ENCODE measurements at regions not wholly inside any gene's neighbourhood (a gene's known extent, or its start where the extent isn't known, plus 50 kb on each side); places are given as distances from the start of the nearest gene placed in this dataset.

DNA sequence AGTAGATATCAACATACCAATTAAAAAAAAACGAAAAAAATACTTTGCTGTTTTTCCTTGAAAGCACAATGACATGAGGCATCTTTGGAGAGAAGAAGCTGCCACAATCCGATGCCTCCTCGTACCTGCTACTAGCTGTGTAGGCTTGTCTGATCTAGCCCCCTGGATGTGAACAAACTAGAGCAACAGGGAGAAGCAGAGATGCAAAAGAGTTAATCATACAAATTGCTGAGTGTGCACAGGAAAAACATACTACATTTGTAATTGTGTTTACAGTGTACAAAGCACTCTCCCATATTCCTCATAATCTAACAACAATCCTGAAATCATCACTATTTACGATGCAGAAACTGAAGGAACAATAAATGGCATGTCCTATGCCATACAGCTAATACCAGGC, 227.0 kb upstream of the CTNNB1 start:
- DNase-seq (ENCODE audit: extremely low spot score), result no peak
- CTCF ChIA-PET, result no interaction called here
- TF ChIP-seq ARNT (IDR thresholded peaks at IDR 0.05) (no peak), ZNF384 (IDR thresholded peaks at IDR 0.05) (no peak), SUZ12 (IDR thresholded peaks at IDR 0.05) (no peak), FOXM1 (IDR thresholded peaks at IDR 0.05; ENCODE audit: borderline replicate concordance) (no peak), TARDBP (IDR thresholded peaks at IDR 0.05) (no peak), HDGF (IDR thresholded peaks at IDR 0.05; ENCODE audit: borderline replicate concordance) (no peak), SP1 (IDR thresholded peaks at IDR 0.05) (no peak), FOXA1 (IDR thresholded peaks at IDR 0.05) (no peak), L3MBTL2 (conservative IDR thresholded peaks at IDR 0.05) (no peak), BHLHE40 (IDR thresholded peaks at IDR 0.05; ENCODE audit: borderline replicate concordance) (no peak), CTBP1 (IDR thresholded peaks at IDR 0.05; ENCODE audit: borderline replicate concordance) (no peak)
- TF ChIP-seq, protein P1, sequence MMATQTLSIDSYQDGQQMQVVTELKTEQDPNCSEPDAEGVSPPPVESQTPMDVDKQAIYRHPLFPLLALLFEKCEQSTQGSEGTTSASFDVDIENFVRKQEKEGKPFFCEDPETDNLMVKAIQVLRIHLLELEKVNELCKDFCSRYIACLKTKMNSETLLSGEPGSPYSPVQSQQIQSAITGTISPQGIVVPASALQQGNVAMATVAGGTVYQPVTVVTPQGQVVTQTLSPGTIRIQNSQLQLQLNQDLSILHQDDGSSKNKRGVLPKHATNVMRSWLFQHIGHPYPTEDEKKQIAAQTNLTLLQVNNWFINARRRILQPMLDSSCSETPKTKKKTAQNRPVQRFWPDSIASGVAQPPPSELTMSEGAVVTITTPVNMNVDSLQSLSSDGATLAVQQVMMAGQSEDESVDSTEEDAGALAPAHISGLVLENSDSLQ (IDR thresholded peaks at IDR 0.05), result no peak
- POLR2A ChIA-PET, result no interaction called here

GRCh38 chr3:40973141-40973540, 226.2 kb upstream of the CTNNB1 start:
- no peak for DNase-seq (ENCODE audit: extremely low spot score)
- TF ChIP-seq FOXK2 (IDR thresholded peaks at IDR 0.05), result no peak
- TF ChIP-seq, protein P1 (IDR thresholded peaks at IDR 0.05), result no peak
- no peak for TF ChIP-seq HDGF (IDR thresholded peaks at IDR 0.05; ENCODE audit: borderline replicate concordance)
- no peak for TF ChIP-seq BHLHE40 (IDR thresholded peaks at IDR 0.05; ENCODE audit: borderline replicate concordance)
- no peak for TF ChIP-seq FOXA1 (IDR thresholded peaks at IDR 0.05)
- no peak for TF ChIP-seq TARDBP (IDR thresholded peaks at IDR 0.05)
- TF ChIP-seq ZNF384 (IDR thresholded peaks at IDR 0.05), result no peak
- POLR2A ChIA-PET, result no interaction called here
- CTCF ChIA-PET, result no interaction called here

GRCh38 chr3:40975711-40976121, 223.6 kb upstream of the CTNNB1 start:
- ChIA-PET CTCF (no interaction called here), POLR2A (no interaction called here)
- no peak for DNase-seq (ENCODE audit: extremely low spot score)
- no peak for TF ChIP-seq FOXA1 (IDR thresholded peaks at IDR 0.05)
- TF ChIP-seq CTBP1 (IDR thresholded peaks at IDR 0.05; ENCODE audit: borderline replicate concordance), result no peak
- no peak for TF ChIP-seq SUZ12 (IDR thresholded peaks at IDR 0.05)
- TF ChIP-seq ZNF384 (IDR thresholded peaks at IDR 0.05), result no peak
- no peak for TF ChIP-seq BHLHE40 (IDR thresholded peaks at IDR 0.05; ENCODE audit: borderline replicate concordance)
- no peak for TF ChIP-seq SP1 (IDR thresholded peaks at IDR 0.05)
- TF ChIP-seq HDGF (IDR thresholded peaks at IDR 0.05; ENCODE audit: borderline replicate concordance), result no peak
- no peak for TF ChIP-seq L3MBTL2 (conservative IDR thresholded peaks at IDR 0.05)
- no peak for TF ChIP-seq ELF4 (IDR thresholded peaks at IDR 0.05)
- TF ChIP-seq FOXM1 (IDR thresholded peaks at IDR 0.05; ENCODE audit: borderline replicate concordance), result no peak
- no peak for TF ChIP-seq TARDBP (IDR thresholded peaks at IDR 0.05)
- TF ChIP-seq, protein P1 (IDR thresholded peaks at IDR 0.05), result no peak
- no peak for TF ChIP-seq FOXK2 (IDR thresholded peaks at IDR 0.05)
- TF ChIP-seq NFRKB (IDR thresholded peaks at IDR 0.05), result no peak
- TF ChIP-seq LEF1 (IDR thresholded peaks at IDR 0.05; ENCODE audit: borderline replicate concordance), result no peak

- ChIA-PET CTCF (no interaction called here), POLR2A (no interaction called here)
- no peak for DNase-seq (ENCODE audit: extremely low spot score)
- no peak for TF ChIP-seq CTBP1 (IDR thresholded peaks at IDR 0.05; ENCODE audit: borderline replicate concordance)
- no peak for TF ChIP-seq L3MBTL2 (conservative IDR thresholded peaks at IDR 0.05)
- no peak for TF ChIP-seq TARDBP (IDR thresholded peaks at IDR 0.05)
- TF ChIP-seq, protein P1 (IDR thresholded peaks at IDR 0.05), result no peak
- no peak for TF ChIP-seq SUZ12 (IDR thresholded peaks at IDR 0.05)
- no peak for TF ChIP-seq ZNF384 (IDR thresholded peaks at IDR 0.05)
- no peak for TF ChIP-seq FOXK2 (IDR thresholded peaks at IDR 0.05)
- TF ChIP-seq BHLHE40 (IDR thresholded peaks at IDR 0.05; ENCODE audit: borderline replicate concordance), result no peak
These were observed 223.1 kb upstream of the CTNNB1 start for GRCh38 chr3:40976241-40976640.

DNA sequence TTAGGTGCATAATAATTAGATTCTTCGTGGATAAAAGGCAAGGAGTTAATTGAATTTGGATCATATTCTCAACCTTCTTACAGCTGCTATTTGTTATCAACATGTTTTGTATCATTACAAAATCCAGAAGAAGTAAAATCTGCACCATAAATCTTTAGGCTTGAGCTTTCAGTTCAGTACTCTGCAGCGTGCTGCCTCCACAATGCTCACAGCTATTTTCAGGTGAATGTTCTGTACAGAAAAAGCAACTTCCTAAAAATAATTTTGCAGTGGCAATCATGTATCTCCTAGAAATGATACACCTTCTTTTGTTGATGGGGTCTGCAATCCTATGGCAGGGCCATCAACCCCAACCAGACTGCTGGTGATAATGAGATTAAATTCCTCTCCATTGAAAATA, 220.9 kb upstream of the CTNNB1 start:
- POLR2A ChIA-PET, result no interaction called here
- no peak for DNase-seq (ENCODE audit: extremely low spot score)
- TF ChIP-seq TARDBP (IDR thresholded peaks at IDR 0.05) (no peak), NFRKB (IDR thresholded peaks at IDR 0.05) (no peak)
- CTCF ChIA-PET, result interaction anchor here (0.6 kb wide), 1 partner anchor 277 kb away, joined by 3 read pairs; no protein-coding TSS in a partner anchor

- POLR2A ChIA-PET, result no interaction called here
- no peak for DNase-seq (ENCODE audit: extremely low spot score)
- CTCF ChIA-PET, result no interaction called here
- TF ChIP-seq, protein P1 (IDR thresholded peaks at IDR 0.05), result no peak
- TF ChIP-seq HDGF (IDR thresholded peaks at IDR 0.05; ENCODE audit: borderline replicate concordance) (no peak), FOXA1 (IDR thresholded peaks at IDR 0.05) (no peak), ZNF384 (IDR thresholded peaks at IDR 0.05) (no peak), SUZ12 (IDR thresholded peaks at IDR 0.05) (no peak)
These were observed 219.3 kb upstream of the CTNNB1 start for GRCh38 chr3:40979962-40980361.
